HG03460 (cell line): ENCODE measurements at regions not wholly inside any gene's neighbourhood (a gene's known extent, or its start where the extent isn't known, plus 50 kb on each side); places are given as distances from the start of the nearest gene placed in this dataset.
"Not testable (repeated sequence)": the region's sequence is repeated elsewhere in the genome, so short reads cannot be mapped to it uniquely, and the experiment has no call there.

ENCODE experiments used
- ATAC-seq: cut with Tn5 transposase; IDR thresholded peaks from one replicate; pipeline ENCODE4 v1.9.1; 2021; ENCODE audit not compliant: unreplicated experiment

- ATAC-seq = no peak
These were observed 806.3 kb downstream of the DIPK2A start for GRCh38 chr3:144777906-144778305.

GRCh38 chr3:144791034-144791433, 819.4 kb downstream of the DIPK2A start:
- no peak for ATAC-seq

DNA sequence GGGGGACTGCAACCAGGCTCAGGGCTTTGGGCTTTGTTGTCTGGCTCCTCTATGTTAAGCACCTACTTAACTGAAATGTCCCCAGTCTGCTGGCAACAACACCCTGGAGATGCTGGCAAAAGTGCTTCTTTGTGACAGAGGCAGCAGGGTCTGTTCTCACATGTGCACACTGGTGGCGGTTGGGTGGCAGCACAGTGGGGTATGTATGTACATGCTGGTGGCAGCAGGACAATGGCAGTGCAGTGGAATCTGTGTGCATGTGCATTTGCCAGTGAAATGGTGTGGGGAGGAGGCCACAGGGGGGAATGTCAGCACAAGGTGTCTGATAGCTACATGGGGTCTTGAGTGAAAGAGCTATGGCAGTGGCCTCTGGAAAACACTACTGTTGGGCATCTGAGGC, 830.3 kb downstream of the DIPK2A start:
- ATAC-seq = no peak

GRCh38 chr3:144809380-144809779, 837.8 kb downstream of the DIPK2A start:
- no peak for ATAC-seq

- peak; percentile 69 for ATAC-seq
These were observed 838.5 kb downstream of the DIPK2A start for GRCh38 chr3:144810160-144810559.

DNA sequence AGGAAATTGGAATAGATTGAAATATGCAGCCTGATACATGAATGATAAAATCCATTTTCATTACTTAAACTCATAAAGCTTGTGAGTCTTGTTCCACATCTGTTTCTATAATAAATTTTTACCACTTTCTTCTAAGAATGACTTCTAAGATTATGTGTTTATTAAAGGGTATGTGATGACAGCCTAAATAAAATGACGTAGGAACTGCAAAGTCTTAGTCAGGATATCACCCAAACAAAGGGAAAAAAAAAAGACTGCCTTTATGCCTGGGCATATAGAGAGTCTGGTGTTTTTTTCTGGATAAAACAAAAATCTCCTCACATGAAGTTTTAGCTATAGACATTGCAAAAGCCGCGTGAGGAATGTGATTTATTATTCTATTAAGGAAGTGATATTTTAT, 844.0 kb downstream of the DIPK2A start:
- no peak for ATAC-seq

DNA sequence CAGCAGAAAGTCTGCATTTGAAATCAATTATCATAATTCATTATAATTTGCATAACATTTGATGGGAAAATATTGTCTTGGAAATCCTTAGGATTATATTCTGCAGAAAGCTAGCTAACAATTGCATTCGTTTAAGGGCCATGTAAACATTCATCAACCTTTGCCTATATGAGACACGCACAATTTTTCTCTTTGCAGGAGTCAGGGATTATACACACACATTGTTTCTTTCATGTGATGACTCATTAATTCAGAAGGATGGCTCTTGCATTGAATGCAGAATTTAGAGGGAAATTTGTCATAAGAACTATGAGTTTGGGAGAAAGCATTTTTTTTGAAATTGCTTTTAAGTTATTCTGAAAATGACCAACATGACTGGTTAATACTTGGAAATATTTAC, 844.7 kb downstream of the DIPK2A start:
- ATAC-seq = no peak

GRCh38 chr3:144818973-144819372, 847.4 kb downstream of the DIPK2A start:
- no peak for ATAC-seq

DNA sequence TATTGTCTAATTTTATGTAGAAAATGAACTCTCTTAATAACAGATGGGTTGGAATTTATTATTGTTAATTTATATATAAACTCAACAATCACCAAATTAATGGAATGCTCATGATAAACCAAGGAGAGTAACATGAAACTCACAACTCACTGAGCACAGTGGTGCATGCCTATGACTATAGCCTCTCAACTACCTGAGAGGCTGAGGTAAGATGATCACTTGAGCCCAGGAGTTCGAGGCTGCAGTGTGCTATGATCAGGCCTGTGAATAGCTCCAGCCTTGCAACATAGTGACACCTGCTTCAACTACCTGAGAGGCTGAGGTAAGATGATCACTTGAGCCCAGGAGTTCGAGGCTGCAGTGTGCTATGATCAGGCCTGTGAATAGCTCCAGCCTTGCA, 848.6 kb downstream of the DIPK2A start:
- ATAC-seq = not testable (repeated sequence)

DNA sequence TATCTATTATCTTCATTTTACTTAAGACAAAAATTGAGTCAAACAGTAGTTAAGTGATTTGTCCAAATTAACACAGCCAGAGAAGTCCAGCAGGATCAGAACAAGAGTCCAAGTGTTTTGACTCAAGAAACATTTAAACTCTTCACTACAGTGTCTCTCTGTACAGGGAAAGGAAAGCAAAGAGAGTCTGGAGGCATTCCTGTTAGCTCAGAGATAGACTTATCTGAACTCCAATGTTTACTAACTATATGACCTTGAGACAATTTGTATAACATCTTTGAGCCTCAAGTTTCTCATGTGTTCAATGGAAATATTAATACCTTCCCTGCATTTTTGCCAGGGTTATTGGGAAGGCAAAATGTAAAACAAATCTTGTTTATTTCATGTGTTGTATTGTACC, 849.1 kb downstream of the DIPK2A start:
- ATAC-seq = no peak

DNA sequence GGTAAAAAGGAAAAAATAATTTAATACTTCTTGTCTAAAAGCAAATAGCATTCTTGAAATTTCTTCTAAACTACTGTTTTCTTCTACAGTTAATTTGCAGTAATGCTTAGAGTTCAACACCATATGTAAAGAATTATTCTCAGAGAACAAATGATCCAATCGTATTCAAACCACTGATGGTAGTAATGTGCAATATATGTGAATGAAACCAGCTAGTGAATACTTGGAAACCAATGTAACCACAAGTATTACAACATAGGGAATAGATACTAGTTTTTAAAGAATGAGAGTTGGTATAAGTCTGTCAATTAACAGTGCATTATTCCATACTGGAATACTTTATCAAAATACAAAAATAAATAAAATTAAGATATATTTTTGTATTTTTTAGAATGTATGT, 850.0 kb downstream of the DIPK2A start:
- no peak for ATAC-seq

DNA sequence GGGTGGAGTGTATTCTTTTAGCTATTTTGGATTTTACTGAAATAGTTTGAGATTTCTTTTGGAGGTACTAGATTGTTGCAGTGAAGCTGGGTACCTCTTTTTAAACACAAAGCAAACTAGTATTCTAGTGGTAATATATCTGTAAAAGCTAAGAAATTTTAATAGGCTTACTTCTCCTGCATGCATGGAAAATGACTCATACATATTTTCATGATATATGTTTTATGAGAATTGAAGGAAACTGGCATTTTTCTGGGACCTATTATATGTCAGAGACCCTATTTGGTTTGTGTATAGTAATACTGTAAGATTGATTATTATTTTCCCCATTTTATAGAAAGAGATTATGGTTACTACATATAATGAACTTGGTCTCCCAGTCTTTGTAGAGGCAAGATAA, 851.0 kb downstream of the DIPK2A start:
- ATAC-seq = no peak

DNA sequence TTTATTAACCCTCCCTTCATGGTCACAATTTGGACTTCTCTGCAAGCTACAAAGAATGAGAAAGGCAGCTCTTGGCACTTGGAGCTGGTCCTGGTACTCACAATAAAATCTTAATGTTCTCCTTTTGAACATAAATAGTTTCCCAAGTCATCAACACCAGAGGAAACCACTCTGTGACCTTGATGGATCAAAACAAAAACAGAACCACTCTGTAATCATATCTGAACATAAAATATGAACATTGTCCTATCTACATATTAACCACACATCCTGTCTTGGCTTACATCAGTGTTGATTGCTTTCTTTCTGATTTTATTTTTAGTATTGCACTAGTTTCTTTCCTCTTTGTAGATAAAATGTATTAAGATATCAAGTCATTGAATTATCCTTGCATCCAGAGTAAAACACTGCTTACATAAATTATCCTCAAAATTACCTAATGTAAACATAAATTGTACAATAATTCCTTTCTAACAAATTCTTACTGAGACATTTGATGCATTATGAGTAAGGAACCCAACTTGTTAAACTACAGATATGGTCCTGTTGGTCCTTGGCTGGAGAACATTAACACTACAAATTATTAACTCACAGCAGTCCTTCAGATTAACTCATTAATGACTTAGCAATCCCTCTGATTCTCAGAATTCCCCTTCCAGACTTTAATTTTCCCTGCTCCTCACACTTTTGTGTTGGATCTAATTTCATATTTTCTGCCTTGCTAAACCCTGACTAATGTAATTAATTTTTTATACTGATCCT, 860.5 kb downstream of the DIPK2A start:
- no peak for ATAC-seq

- ATAC-seq = no peak
These were observed 868.4 kb downstream of the DIPK2A start for GRCh38 chr3:144839991-144840390.

DNA sequence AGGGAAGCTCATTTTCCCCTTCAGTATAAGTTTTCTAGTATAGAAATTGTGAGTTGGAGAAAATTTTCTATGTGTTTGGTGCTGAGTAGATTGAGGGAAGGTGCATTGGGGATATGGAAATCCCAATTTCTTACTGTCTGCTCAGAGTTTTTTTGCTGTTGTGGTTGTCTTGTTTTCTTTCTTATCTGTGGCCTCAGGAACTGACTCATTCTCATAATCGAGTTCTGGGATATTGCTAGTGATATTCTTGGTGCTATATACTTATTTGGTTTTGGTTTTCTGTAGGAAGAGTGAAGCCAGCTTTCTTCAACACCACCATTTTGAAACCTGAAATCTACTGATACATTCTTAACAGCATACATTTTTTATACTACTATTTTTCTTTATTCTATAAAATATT, 869.2 kb downstream of the DIPK2A start:
- no peak for ATAC-seq

GRCh38 chr3:144843099-144843498, 871.5 kb downstream of the DIPK2A start:
- no peak for ATAC-seq

DNA sequence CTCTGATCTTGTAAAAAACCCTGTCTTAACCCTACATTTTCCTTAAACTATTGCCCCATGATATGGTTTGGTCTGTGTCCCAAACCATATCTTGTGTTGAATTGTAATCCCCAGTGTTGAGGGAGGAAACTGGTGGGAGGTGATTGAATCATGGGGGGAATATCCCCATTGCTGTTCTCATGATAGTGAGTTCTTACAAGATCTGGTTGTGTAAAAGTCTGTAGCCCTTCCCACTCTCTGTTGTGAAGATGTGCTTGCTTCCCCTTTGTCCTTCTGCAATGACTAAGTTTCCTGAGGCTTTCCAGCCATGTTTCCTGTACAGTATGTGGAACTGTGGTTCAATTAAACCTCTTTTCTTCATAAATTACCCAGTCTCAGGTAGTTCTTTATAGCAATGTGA, 881.4 kb downstream of the DIPK2A start:
- no peak for ATAC-seq

GRCh38 chr3:144854020-144854419, 882.4 kb downstream of the DIPK2A start:
- not testable (repeated sequence) for ATAC-seq

- ATAC-seq = no peak
These were observed 887.5 kb downstream of the DIPK2A start for GRCh38 chr3:144859161-144859560.

DNA sequence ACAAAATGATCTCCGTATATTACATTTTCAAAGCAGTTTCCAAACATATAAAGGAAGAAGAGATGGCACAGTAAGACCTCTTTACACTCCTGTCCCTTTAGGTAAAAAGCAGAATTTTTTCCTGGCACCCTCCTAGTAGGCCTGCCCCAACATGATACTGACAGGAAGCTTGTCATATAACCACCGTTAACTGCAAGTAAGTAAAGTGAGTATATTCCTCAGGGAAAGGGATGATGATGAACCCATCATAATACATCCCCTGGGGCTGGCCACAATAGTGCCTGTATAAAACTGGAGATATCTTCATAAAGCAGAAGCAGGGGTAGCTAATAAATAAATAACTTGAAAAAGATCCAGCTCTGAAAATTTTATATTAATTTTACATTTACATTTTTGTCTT, 893.0 kb downstream of the DIPK2A start:
- ATAC-seq = no peak

- no peak for ATAC-seq
These were observed 894.3 kb downstream of the DIPK2A start for GRCh38 chr3:144865948-144866347.

DNA sequence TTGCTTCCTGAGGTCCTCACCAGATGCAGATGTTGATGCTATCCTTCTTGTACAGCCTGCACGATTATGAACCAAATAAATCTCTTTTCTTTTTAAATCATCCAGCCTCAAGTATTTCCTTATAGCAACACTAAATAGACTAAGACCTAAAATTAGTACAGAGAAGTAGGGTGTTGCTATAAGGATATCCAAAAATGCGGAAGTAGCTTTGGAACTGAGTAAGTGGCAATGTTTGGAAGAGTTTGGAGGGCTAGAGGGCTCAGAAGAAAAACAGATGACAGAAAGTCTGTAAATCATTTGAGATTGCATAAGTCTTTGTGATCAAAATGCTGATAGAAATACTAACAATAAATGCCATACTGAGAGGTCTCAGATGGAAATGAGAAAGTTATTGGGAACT, 894.9 kb downstream of the DIPK2A start:
- ATAC-seq = no peak

DNA sequence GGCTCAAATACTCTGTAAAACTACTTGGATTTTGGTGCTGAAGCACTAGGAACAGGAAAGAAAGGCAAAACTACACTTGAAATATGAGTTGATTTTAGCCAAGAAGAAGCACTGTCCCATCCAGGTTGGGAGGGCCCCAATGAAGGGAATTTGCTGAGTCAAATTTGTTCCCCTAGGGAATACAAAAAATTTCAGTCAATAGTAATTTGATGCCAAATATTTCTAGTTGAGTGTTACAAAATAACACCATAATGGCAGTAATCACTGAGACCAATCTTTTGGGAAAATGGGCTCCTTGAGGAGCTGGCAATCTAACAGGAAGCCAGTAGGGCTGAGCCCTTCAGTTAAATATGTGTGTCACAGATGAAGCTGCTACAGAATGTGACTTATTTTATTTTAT, 896.9 kb downstream of the DIPK2A start:
- no peak for ATAC-seq
